Vagina (tissue), 2 donors: ENCODE measurements at regions not wholly inside any gene's neighbourhood (a gene's known extent, or its start where the extent isn't known, plus 50 kb on each side); places are given as distances from the start of the nearest gene placed in this dataset.

Experiments
- DNase-seq, 2 donors: peaks; one replicate each; pipeline ENCODE4 v3.0.0-alpha.2; 2017; ENCODE audit errors: extremely low spot score in 2 of 2
- H3K27ac ChIP-seq: fragments of 200-600 bp; sonication (generic); one replicate; pipeline ENCODE4 v1.5.1; 2019
- H3K27me3 ChIP-seq: fragments of 200-600 bp; sonication (generic); one replicate; pipeline ENCODE4 v1.5.1; 2019
- H3K36me3 ChIP-seq, 2 donors: fragments of 200-600 bp; sonication (generic); one replicate each; pipeline ENCODE4 v1.5.1; 2017 to 2019
- H3K4me1 ChIP-seq: fragments of 200-600 bp; sonication (generic); one replicate; pipeline ENCODE4 v1.5.1; 2019
- H3K4me3 ChIP-seq, 2 donors: fragments of 200-600 bp; sonication (generic); 1 replicate in 1 of 2; 2 replicates in 1 of 2; pipeline ENCODE4 v1.5.1; 2016 to 2019
- H3K9me3 ChIP-seq: fragments of 200-600 bp; sonication (generic); one replicate; pipeline ENCODE4 v1.5.1; 2019
- CTCF ChIP-seq, 3 experiments: fragments of 450-650 bp in 2 of 3; fragments of 200-600 bp in 1 of 3; sonication (generic) in 1 of 3; IDR thresholded peaks; one replicate each; pipeline ENCODE4 v1.5.1; 2017 to 2019; ENCODE audit warnings: antibody characterized with exemption in 3 of 3, mild to moderate bottlenecking in 2 of 3, moderate library complexity in 2 of 3
- POLR2A ChIP-seq, 2 donors: fragments of 450-650 bp; IDR thresholded peaks; one replicate each; pipeline ENCODE4 v1.6.1; 2017; ENCODE audit warnings: antibody characterized with exemption in 2 of 2, mild to moderate bottlenecking in 2 of 2, moderate library complexity in 2 of 2
- POLR2AphosphoS5 ChIP-seq, 2 donors: sonication (generic); formaldehyde crosslinking; IDR thresholded peaks; one replicate each; pipeline ENCODE4 v1.9.0; 2017; ENCODE audit warnings: antibody characterized with exemption in 2 of 2, mild to moderate bottlenecking in 2 of 2, low read depth in 1 of 2; ENCODE audit not compliant: insufficient read depth in 1 of 2
- intact Hi-C: fragments of 100-400 bp; cut with DNase I; formaldehyde crosslinking; loops from one replicate; pipeline ENCODE4 v1.15.1; 2023

- H3K9me3 ChIP-seq, result no peaks in the 10 kb centered on the region
- no peak for DNase-seq
- H3K27me3 ChIP-seq, result no peaks in the 10 kb centered on the region
- intact Hi-C loops, result no loop called here
- no peak for TF ChIP-seq CTCF (IDR thresholded peaks at IDR 0.05)
- no peak for TF ChIP-seq POLR2AphosphoS5 (IDR thresholded peaks at IDR 0.05; ENCODE audit: insufficient read depth in 1 of 2, low read depth in 1 of 2)
- no peak overlapping the region for H3K27ac ChIP-seq
- H3K4me1 ChIP-seq, result peaks cover 28% of the 10 kb centered on the region
- H3K4me3 ChIP-seq, result no peak overlapping the region
- H3K36me3 ChIP-seq, result no peaks in the 10 kb centered on the region
These were observed 637.0 kb upstream of the TBX3 start for GRCh38 chr12:115320967-115321366.

- H3K36me3 ChIP-seq, result no peaks in the 10 kb centered on the region
- TF ChIP-seq CTCF (IDR thresholded peaks at IDR 0.05), result no peak
- no peak for TF ChIP-seq POLR2A (IDR thresholded peaks at IDR 0.05)
- no peak for TF ChIP-seq POLR2AphosphoS5 (IDR thresholded peaks at IDR 0.05; ENCODE audit: insufficient read depth in 1 of 2, low read depth in 1 of 2)
- H3K4me3 ChIP-seq, result no peak overlapping the region
These were observed 636.5 kb upstream of the TBX3 start for GRCh38 chr12:115320451-115320850.

GRCh38 chr12:115319446-115320040 lies 635.6 kb upstream of the TBX3 start:
- intact Hi-C loops, result no loop called here
- Histone ChIP-seq H3K27me3 (no peaks in the 10 kb centered on the region), H3K4me1 (peaks cover 18% of the 10 kb centered on the region), H3K9me3 (no peaks in the 10 kb centered on the region), H3K4me3 (no peak overlapping the region), H3K36me3 (no peaks in the 10 kb centered on the region), H3K27ac (no peak overlapping the region)
- DNase-seq, result no peak
- TF ChIP-seq CTCF (IDR thresholded peaks at IDR 0.05), result no peak
- TF ChIP-seq POLR2AphosphoS5 (IDR thresholded peaks at IDR 0.05; ENCODE audit: insufficient read depth in 1 of 2, low read depth in 1 of 2), result no peak
- no peak for TF ChIP-seq POLR2A (IDR thresholded peaks at IDR 0.05)

More at GRCh38 chr12:115320451-115320850, 636.5 kb upstream of the TBX3 start:
- DNase-seq, result no peak
- Histone ChIP-seq H3K9me3 (no peaks in the 10 kb centered on the region), H3K27ac (no peak overlapping the region), H3K27me3 (no peaks in the 10 kb centered on the region), H3K4me1 (peaks cover 23% of the 10 kb centered on the region)
- intact Hi-C loops, result no loop called here

- DNase-seq, result no peak
These were observed 630.0 kb upstream of the TBX3 start for GRCh38 chr12:115313929-115314328.

More at GRCh38 chr12:115313929-115314328, 630.0 kb upstream of the TBX3 start:
- Histone ChIP-seq H3K4me1 (no peaks in the 10 kb centered on the region), H3K27ac (no peak overlapping the region), H3K9me3 (no peaks in the 10 kb centered on the region), H3K27me3 (no peaks in the 10 kb centered on the region), H3K36me3 (no peaks in the 10 kb centered on the region), H3K4me3 (no peak overlapping the region)
- TF ChIP-seq POLR2AphosphoS5 (IDR thresholded peaks at IDR 0.05; ENCODE audit: insufficient read depth in 1 of 2, low read depth in 1 of 2) (no peak), CTCF (IDR thresholded peaks at IDR 0.05) (no peak), POLR2A (IDR thresholded peaks at IDR 0.05) (no peak)
- intact Hi-C loops, result no loop called here
